ENCODE measurements at regions not wholly inside any gene's neighbourhood (a gene's known extent, or its start where the extent isn't known, plus 50 kb on each side); places are given as distances from the start of the nearest gene placed in this dataset.

DNA sequence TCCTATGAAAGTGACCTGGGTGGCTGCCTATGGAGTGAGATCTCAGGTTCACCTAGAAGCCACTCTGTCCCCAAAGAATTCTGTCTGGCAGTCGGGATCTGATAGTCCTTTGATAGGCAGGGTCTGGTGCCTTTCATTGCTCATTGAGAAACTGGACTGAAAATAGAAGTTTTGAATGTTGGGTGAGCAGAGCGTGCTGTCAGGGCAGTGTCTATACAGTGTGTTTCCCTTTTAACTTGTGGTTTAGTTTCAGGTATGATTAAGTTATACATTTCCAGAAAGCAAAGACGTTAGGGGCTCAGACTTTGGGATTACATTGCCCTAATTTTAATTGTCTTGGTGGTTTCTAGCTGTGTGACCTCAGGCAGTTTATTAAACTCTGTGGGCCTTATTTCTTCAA, 111.3 kb upstream of the PAX6 start:
- Histone ChIP-seq H3K4ac (ENCODE audit: low read depth in 1 of 2, low read length in 2 of 2) (no peak overlapping the region), H4K91ac (ENCODE audit: low read length) (no peak overlapping the region), H2BK12ac (ENCODE audit: low read length in 2 of 2) (no peak overlapping the region), H3K9ac (ENCODE audit: low read length) (no peak overlapping the region), H2BK15ac (ENCODE audit: low read depth, poor library complexity, severe bottlenecking) (no peak overlapping the region), H2AFZ (ENCODE audit: low read depth, low read length) (no peak overlapping the region), H3K4me3 (ENCODE audit: insufficient read depth in 1 of 2, low read depth in 1 of 2, low read length in 2 of 2) (no peak overlapping the region), H3K18ac (ENCODE audit: low read depth in 1 of 2, low read length in 2 of 2) (no peak overlapping the region), H2BK120ac (ENCODE audit: low read depth, low read length) (no peak overlapping the region), H3K27me3 (ENCODE audit: control insufficient read depth in 1 of 2, insufficient read depth in 1 of 2, low read length in 2 of 2) (peaks cover 0 to 16% of the 10 kb centered on the region in 2 experiments), H2BK5ac (ENCODE audit: low read depth, low read length, poor library complexity, severe bottlenecking) (no peak overlapping the region), H3K14ac (ENCODE audit: low read length in 2 of 2) (no peak overlapping the region), H2AK5ac (ENCODE audit: low read length, severe bottlenecking) (no peak overlapping the region), H3K27ac (ENCODE audit: low read length, poor library complexity, severe bottlenecking) (no peak overlapping the region), H3K23ac (ENCODE audit: low read length in 2 of 2) (no peak overlapping the region), H3K4me2 (ENCODE audit: low read length, poor library complexity, severe bottlenecking) (no peak overlapping the region), H3K79me1 (replicated peaks; ENCODE audit: low read length, poor library complexity, severe bottlenecking) (no peaks in the 10 kb centered on the region), H3K4me1 (ENCODE audit: control insufficient read depth, insufficient read depth, low read depth, low read length) (peaks cover 2% of the 10 kb centered on the region), H4K8ac (ENCODE audit: low read length) (no peak overlapping the region), H3K36me3 (ENCODE audit: control insufficient read depth in 1 of 2, insufficient read depth in 2 of 2, low read depth in 1 of 2, low read length in 2 of 2) (no peaks in the 10 kb centered on the region), H3K9me3 (ENCODE audit: control insufficient read depth, low read length) (no peaks in the 10 kb centered on the region)
- DNase-seq: no peak
- 54% methylated on average over 3 of the region's 3 CpGs for WGBS

- no peak overlapping the region for H2BK120ac ChIP-seq (ENCODE audit: low read depth, low read length)
- no peak overlapping the region for H2AK5ac ChIP-seq (ENCODE audit: low read length, severe bottlenecking)
- peaks cover 2% of the 10 kb centered on the region for H3K4me1 ChIP-seq (ENCODE audit: control insufficient read depth, insufficient read depth, low read depth, low read length)
- H3K23ac ChIP-seq (ENCODE audit: low read length in 2 of 2): no peak overlapping the region
- no peak overlapping the region for H3K18ac ChIP-seq (ENCODE audit: low read depth in 1 of 2, low read length in 2 of 2)
- H3K14ac ChIP-seq (ENCODE audit: low read length in 2 of 2): no peak overlapping the region
- no peaks in the 10 kb centered on the region for H3K36me3 ChIP-seq (ENCODE audit: control insufficient read depth in 1 of 2, insufficient read depth in 2 of 2, low read depth in 1 of 2, low read length in 2 of 2)
- peak overlapping the region; percentile 16 for H3K4me2 ChIP-seq (ENCODE audit: low read length, poor library complexity, severe bottlenecking)
- 64% methylated on average over 4 of the region's 4 CpGs for WGBS
- H2AFZ ChIP-seq (ENCODE audit: low read depth, low read length): no peak overlapping the region
- H3K79me1 ChIP-seq (replicated peaks; ENCODE audit: low read length, poor library complexity, severe bottlenecking): no peaks in the 10 kb centered on the region
- no peak for DNase-seq
- H3K27me3 ChIP-seq (ENCODE audit: control insufficient read depth in 1 of 2, insufficient read depth in 1 of 2, low read length in 2 of 2): peaks cover 0 to 12% of the 10 kb centered on the region in 2 experiments
- no peak overlapping the region for H3K9ac ChIP-seq (ENCODE audit: low read length)
- H3K4ac ChIP-seq (ENCODE audit: low read depth in 1 of 2, low read length in 2 of 2): no peak overlapping the region
- no peak overlapping the region for H4K8ac ChIP-seq (ENCODE audit: low read length)
- H3K4me3 ChIP-seq (ENCODE audit: insufficient read depth in 1 of 2, low read depth in 1 of 2, low read length in 2 of 2): no peak overlapping the region
- no peaks in the 10 kb centered on the region for H3K9me3 ChIP-seq (ENCODE audit: control insufficient read depth, low read length)
- H2BK12ac ChIP-seq (ENCODE audit: low read length in 2 of 2): no peak overlapping the region
- H2BK15ac ChIP-seq (ENCODE audit: low read depth, poor library complexity, severe bottlenecking): no peak overlapping the region
- no peak overlapping the region for H4K91ac ChIP-seq (ENCODE audit: low read length)
- no peak overlapping the region for H2BK5ac ChIP-seq (ENCODE audit: low read depth, low read length, poor library complexity, severe bottlenecking)
- peak overlapping the region; percentile 57 for H3K27ac ChIP-seq (ENCODE audit: low read length, poor library complexity, severe bottlenecking)
Observed at GRCh38 chr11:31921081-31921480, 110.0 kb upstream of the PAX6 start.

GRCh38 chr11:31919175-31919574, 108.1 kb upstream of the PAX6 start:
- no peak overlapping the region for H3K4me3 ChIP-seq (ENCODE audit: insufficient read depth in 1 of 2, low read depth in 1 of 2, low read length in 2 of 2)
- DNase-seq: no peak
- no peak overlapping the region for H4K91ac ChIP-seq (ENCODE audit: low read length)
- H2BK12ac ChIP-seq (ENCODE audit: low read length in 2 of 2): no peak overlapping the region
- no peak overlapping the region for H2BK5ac ChIP-seq (ENCODE audit: low read depth, low read length, poor library complexity, severe bottlenecking)
- H3K4me1 ChIP-seq (ENCODE audit: control insufficient read depth, insufficient read depth, low read depth, low read length): peaks cover 2% of the 10 kb centered on the region
- no peak overlapping the region for H3K23ac ChIP-seq (ENCODE audit: low read length in 2 of 2)
- H3K79me1 ChIP-seq (replicated peaks; ENCODE audit: low read length, poor library complexity, severe bottlenecking): no peaks in the 10 kb centered on the region
- H2BK15ac ChIP-seq (ENCODE audit: low read depth, poor library complexity, severe bottlenecking): no peak overlapping the region
- no peaks in the 10 kb centered on the region for H3K9me3 ChIP-seq (ENCODE audit: control insufficient read depth, low read length)
- no peak overlapping the region for H3K4ac ChIP-seq (ENCODE audit: low read depth in 1 of 2, low read length in 2 of 2)
- no peak overlapping the region for H3K9ac ChIP-seq (ENCODE audit: low read length)
- H3K27ac ChIP-seq (ENCODE audit: low read length, poor library complexity, severe bottlenecking): no peak overlapping the region
- H4K8ac ChIP-seq (ENCODE audit: low read length): no peak overlapping the region
- no peak overlapping the region for H2AFZ ChIP-seq (ENCODE audit: low read depth, low read length)
- H2BK120ac ChIP-seq (ENCODE audit: low read depth, low read length): no peak overlapping the region
- H3K27me3 ChIP-seq (ENCODE audit: control insufficient read depth in 1 of 2, insufficient read depth in 1 of 2, low read length in 2 of 2): peaks cover 0 to 18% of the 10 kb centered on the region in 2 experiments
- no peak overlapping the region for H2AK5ac ChIP-seq (ENCODE audit: low read length, severe bottlenecking)
- H3K14ac ChIP-seq (ENCODE audit: low read length in 2 of 2): no peak overlapping the region
- H3K36me3 ChIP-seq (ENCODE audit: control insufficient read depth in 1 of 2, insufficient read depth in 2 of 2, low read depth in 1 of 2, low read length in 2 of 2): no peaks in the 10 kb centered on the region
- H3K4me2 ChIP-seq (ENCODE audit: low read length, poor library complexity, severe bottlenecking): no peak overlapping the region
- no peak overlapping the region for H3K18ac ChIP-seq (ENCODE audit: low read depth in 1 of 2, low read length in 2 of 2)
- WGBS: 75% methylated on average over 5 of the region's 5 CpGs

DNA sequence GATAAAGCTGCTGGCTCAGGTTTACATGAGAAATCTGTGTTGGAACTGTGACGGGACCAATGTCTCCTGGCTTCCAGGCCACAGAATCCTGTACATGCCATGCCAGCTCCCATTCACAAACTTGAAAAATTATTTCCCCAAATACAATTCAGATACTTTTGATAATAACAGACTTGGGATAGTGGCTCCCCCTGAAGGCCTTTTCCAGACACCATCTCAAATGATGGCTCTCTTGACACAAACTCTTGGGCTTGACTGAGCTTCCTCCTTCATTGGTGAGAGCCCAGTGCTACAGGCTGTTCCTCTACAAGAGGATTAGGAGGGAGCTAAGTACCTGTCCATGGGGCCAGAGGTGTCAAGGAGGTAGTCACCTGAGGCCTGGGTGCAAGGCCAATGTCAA, 104.7 kb upstream of the PAX6 start:
- no peak for DNase-seq
- H3K23ac ChIP-seq (ENCODE audit: low read length in 2 of 2): no peak overlapping the region
- H4K8ac ChIP-seq (ENCODE audit: low read length): no peak overlapping the region
- 96% methylated on average over 1 of the region's 1 CpG for WGBS
- H2BK12ac ChIP-seq (ENCODE audit: low read length in 2 of 2): no peak overlapping the region
- H2AK5ac ChIP-seq (ENCODE audit: low read length, severe bottlenecking): no peak overlapping the region
- no peak overlapping the region for H2BK120ac ChIP-seq (ENCODE audit: low read depth, low read length)
- H3K4me1 ChIP-seq (ENCODE audit: control insufficient read depth, insufficient read depth, low read depth, low read length): peaks cover under 1% of the 10 kb centered on the region
- no peak overlapping the region for H3K4me3 ChIP-seq (ENCODE audit: insufficient read depth in 1 of 2, low read depth in 1 of 2, low read length in 2 of 2)
- H2BK5ac ChIP-seq (ENCODE audit: low read depth, low read length, poor library complexity, severe bottlenecking): no peak overlapping the region
- no peak overlapping the region for H3K18ac ChIP-seq (ENCODE audit: low read depth in 1 of 2, low read length in 2 of 2)
- H3K14ac ChIP-seq (ENCODE audit: low read length in 2 of 2): no peak overlapping the region
- H2AFZ ChIP-seq (ENCODE audit: low read depth, low read length): no peak overlapping the region
- no peak overlapping the region for H3K27ac ChIP-seq (ENCODE audit: low read length, poor library complexity, severe bottlenecking)
- peaks cover 3 to 24% of the 10 kb centered on the region in 2 experiments for H3K27me3 ChIP-seq (ENCODE audit: control insufficient read depth in 1 of 2, insufficient read depth in 1 of 2, low read length in 2 of 2)
- no peaks in the 10 kb centered on the region for H3K36me3 ChIP-seq (ENCODE audit: control insufficient read depth in 1 of 2, insufficient read depth in 2 of 2, low read depth in 1 of 2, low read length in 2 of 2)
- H4K91ac ChIP-seq (ENCODE audit: low read length): no peak overlapping the region
- H3K79me1 ChIP-seq (replicated peaks; ENCODE audit: low read length, poor library complexity, severe bottlenecking): no peaks in the 10 kb centered on the region
- no peak overlapping the region for H3K4ac ChIP-seq (ENCODE audit: low read depth in 1 of 2, low read length in 2 of 2)
- no peak overlapping the region for H3K4me2 ChIP-seq (ENCODE audit: low read length, poor library complexity, severe bottlenecking)
- H2BK15ac ChIP-seq (ENCODE audit: low read depth, poor library complexity, severe bottlenecking): no peak overlapping the region
- no peaks in the 10 kb centered on the region for H3K9me3 ChIP-seq (ENCODE audit: control insufficient read depth, low read length)
- no peak overlapping the region for H3K9ac ChIP-seq (ENCODE audit: low read length)
